Activated CD4-positive, alpha-beta memory T cell treated with anti-CD3 and anti-CD28 coated beads, Interleukin-2, amount 10 ng/mL, durations not matched to agents 7 days and 5 days (primary cell): ENCODE measurements at regions not wholly inside any gene's neighbourhood (a gene's known extent, or its start where the extent isn't known, plus 50 kb on each side); places are given as distances from the start of the nearest gene placed in this dataset.
A peak's percentile ranks its signal among the peaks of the same experiment; 100 is the strongest.
"Not testable (repeated sequence)": the region's sequence is repeated elsewhere in the genome, so short reads cannot be mapped to it uniquely, and the experiment has no call there.

ENCODE experiments used
- CTCF ChIA-PET: fragments of 350-600 bp; sonication (Branson Sonifier 250); formaldehyde crosslinking; loops from one replicate; lab custom pipeline; 2021; ENCODE audit warnings: antibody characterized with exemption, inconsistent platforms; lab: Charles Lee
- POLR2A ChIA-PET: fragments of 350-600 bp; sonication (Branson Sonifier 250); formaldehyde crosslinking; loops from one replicate; lab custom pipeline; 2021; ENCODE audit warnings: antibody characterized with exemption; lab: Charles Lee
- DNase-seq: peaks from one replicate; pipeline ENCODE4 v3.0.0-alpha.2; 2020
- H3K27ac Mint-ChIP-seq: one replicate; pipeline ENCODE4 v1.8.0; 2021; ENCODE audit warnings: mild to moderate bottlenecking, mixed read lengths
- H3K27me3 Mint-ChIP-seq: one replicate; pipeline ENCODE4 v1.8.0; 2021; ENCODE audit warnings: mixed read lengths
- H3K36me3 Mint-ChIP-seq: one replicate; pipeline ENCODE4 v1.8.0; 2021; ENCODE audit warnings: low read depth, mixed read lengths
- H3K4me1 Mint-ChIP-seq: one replicate; pipeline ENCODE4 v1.8.0; 2021; ENCODE audit warnings: mixed read lengths
- H3K4me3 Mint-ChIP-seq: one replicate; pipeline ENCODE4 v1.8.0; 2021; ENCODE audit warnings: mild to moderate bottlenecking, mixed read lengths
- H3K9me3 Mint-ChIP-seq: one replicate; pipeline ENCODE4 v1.8.0; 2021; ENCODE audit warnings: mixed read lengths

DNA sequence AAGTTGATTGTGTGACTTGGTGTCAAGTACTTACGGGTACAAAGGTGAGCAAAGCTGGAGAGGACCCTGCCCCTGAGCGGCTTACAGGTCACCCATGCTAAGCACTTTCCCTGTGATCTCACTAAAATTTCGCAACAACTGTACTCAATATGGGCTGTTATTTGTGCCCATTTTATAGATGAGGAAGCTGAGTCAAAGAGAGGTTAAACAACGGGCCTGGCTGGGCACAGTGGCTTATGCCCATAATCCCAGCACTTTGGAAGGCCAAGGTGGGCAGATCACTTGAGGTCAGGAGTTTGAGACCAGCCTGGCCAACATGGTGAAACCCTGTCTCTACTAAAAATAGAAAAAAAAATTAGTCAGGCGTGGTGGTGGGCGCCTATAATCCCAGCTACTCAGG, 67.5 kb upstream of the ARL8B start:
- not testable (repeated sequence) for H3K36me3 Mint-ChIP-seq, H3K27me3 Mint-ChIP-seq, H3K4me3 Mint-ChIP-seq, H3K9me3 Mint-ChIP-seq, DNase-seq, H3K27ac Mint-ChIP-seq
- peaks cover 59% of the 10 kb centered on the region for H3K4me1 Mint-ChIP-seq
- CTCF ChIA-PET: interaction anchor here (0.6 to 6.5 kb wide), 7 partner anchors 14 to 343 kb away, joined by 3 to 69 read pairs (median 4); partner anchors contain the start of gene BHLHE40
- POLR2A ChIA-PET: interaction anchor here (1.3 to 1.8 kb wide), 2 partner anchors 69 to 72 kb away, joined by 3 to 12 read pairs; no protein-coding TSS in a partner anchor

DNA sequence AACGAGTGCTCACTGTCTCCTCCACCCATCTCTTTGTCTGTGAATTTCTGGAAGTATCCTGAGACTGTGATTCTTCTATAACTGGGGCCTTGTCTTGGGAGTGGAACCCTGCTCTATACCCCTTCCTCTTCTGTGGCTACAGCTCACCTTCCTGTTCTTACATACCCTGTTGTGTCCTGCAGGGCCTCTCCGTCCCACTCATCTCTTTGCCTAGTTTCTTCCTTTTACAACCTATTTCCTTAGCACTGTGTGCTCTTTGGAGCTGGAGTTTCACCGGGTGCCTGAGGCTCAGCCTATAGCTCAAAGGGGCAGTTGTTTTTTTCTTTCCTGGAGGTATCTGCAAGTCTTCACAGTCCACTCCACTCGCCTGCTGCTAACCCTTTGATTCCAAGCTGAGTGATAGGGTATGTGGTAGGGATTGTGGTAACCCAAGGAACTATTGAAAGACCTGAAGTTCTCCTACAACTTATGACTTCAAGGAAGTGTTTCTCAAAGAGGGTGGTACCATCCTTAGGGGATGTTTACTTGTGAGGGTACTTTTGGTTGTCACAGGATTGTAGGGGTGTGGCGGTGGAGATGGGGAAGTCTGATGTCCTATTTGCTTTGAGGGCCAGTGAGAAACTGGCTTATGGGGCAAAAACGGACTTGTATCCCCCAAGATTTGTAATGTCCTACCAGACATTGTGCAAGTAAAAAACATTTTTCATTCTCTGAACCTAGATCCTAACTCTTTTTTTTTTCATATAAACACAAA, 66.6 kb upstream of the ARL8B start:
- no peak overlapping the region for H3K4me3 Mint-ChIP-seq
- no peaks in the 10 kb centered on the region for H3K36me3 Mint-ChIP-seq
- peaks cover 68% of the 10 kb centered on the region for H3K4me1 Mint-ChIP-seq
- no peaks in the 10 kb centered on the region for H3K9me3 Mint-ChIP-seq
- no peak overlapping the region for H3K27ac Mint-ChIP-seq
- ChIA-PET POLR2A (interaction anchor here (0.7 to 1.8 kb wide), 4 partner anchors 70 to 344 kb away, joined by 3 to 12 read pairs (median 4); partner anchors contain the start of gene BHLHE40), CTCF (interaction anchor here (0.5 to 6.5 kb wide), 7 partner anchors 28 to 344 kb away, joined by 3 to 69 read pairs (median 4); partner anchors contain the start of gene BHLHE40)
- peaks cover 3% of the 10 kb centered on the region for H3K27me3 Mint-ChIP-seq
- DNase-seq: no peak

DNA sequence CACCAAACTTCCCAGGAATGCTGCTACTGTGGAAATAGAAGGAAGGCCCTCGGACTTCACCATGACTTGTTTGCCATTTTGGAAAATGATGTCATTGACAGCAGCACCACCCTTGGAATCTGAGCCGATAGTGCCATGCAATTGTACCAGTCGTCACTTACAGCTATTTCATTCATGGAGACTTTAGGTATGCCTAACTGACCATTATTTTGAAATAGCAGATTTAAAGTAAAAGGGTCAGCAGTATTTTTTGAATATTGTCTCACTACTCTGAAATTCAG, 66.0 kb upstream of the ARL8B start:
- CTCF ChIA-PET: interaction anchor here (1.2 to 6.5 kb wide), 6 partner anchors 29 to 705 kb away, joined by 4 to 69 read pairs (median 8); partner anchors contain the start of gene BHLHE40
- H3K4me1 Mint-ChIP-seq: peaks cover 64% of the 10 kb centered on the region
- POLR2A ChIA-PET: interaction anchor here (0.7 to 1.8 kb wide), 3 partner anchors 73 to 345 kb away, joined by 3 to 12 read pairs (median 4); partner anchors contain the start of gene BHLHE40

DNA sequence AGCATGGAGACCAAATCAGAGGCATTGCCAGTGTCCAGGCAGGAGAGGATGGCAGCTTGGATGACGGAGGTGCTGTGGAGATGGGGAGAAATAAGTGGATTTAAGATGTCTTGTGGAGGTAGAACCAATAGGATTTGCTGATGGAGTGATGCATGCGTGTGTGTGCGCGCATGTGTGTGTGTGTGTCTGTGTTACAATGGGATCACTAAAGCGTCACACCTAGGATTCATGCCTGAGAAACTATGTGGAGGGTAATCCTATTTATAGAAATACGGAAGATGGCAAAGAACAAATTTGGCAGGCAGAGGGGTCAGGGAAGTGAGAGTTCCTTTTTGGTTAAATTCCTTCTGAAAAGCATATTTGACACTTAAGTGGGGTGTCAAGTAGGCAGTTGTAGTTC, 64.8 kb upstream of the ARL8B start:
- H3K27ac Mint-ChIP-seq: no peak overlapping the region
- no peaks in the 10 kb centered on the region for H3K9me3 Mint-ChIP-seq
- no peak overlapping the region for H3K4me3 Mint-ChIP-seq
- CTCF ChIA-PET: interaction anchor here (0.5 to 6.5 kb wide), 20 partner anchors 13 to 707 kb away, joined by 3 to 123 read pairs (median 5); partner anchors contain the start of gene BHLHE40
- no peaks in the 10 kb centered on the region for H3K36me3 Mint-ChIP-seq
- peaks cover 56% of the 10 kb centered on the region for H3K4me1 Mint-ChIP-seq
- POLR2A ChIA-PET: interaction anchor here (1.0 to 3.1 kb wide), 7 partner anchors 74 to 563 kb away, joined by 3 to 19 read pairs (median 8); partner anchors contain the start of gene BHLHE40
- DNase-seq: no peak
- peaks cover 10% of the 10 kb centered on the region for H3K27me3 Mint-ChIP-seq

More for the DNA sequence above, 66.0 kb upstream of the ARL8B start:
- H3K27ac Mint-ChIP-seq: no peak overlapping the region
- peaks cover 4% of the 10 kb centered on the region for H3K27me3 Mint-ChIP-seq
- no peaks in the 10 kb centered on the region for H3K36me3 Mint-ChIP-seq
- no peak for DNase-seq
- H3K9me3 Mint-ChIP-seq: no peaks in the 10 kb centered on the region
- H3K4me3 Mint-ChIP-seq: no peak overlapping the region

DNA sequence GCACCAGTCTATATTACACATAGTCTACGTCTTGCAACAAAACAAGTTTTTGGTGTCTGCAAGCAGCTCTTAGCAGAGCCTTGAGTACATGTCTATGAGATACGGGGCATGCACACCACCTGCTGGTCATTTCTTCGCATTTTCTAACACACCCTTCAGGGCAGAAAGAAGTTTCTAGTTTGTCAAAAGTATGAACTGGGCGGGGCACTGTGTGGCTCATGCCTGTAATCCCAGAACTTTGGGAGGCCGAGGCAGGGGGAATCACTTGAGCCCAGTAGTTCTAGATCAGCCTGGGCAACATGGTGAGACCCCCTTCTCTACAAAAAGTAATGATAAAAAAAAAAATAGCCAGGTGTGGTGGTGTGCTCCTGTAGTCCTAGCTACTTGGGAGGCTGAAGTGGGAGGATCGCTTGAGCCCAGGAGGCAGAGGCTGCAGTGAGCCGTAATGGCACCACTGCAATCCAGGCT, 64.2 kb upstream of the ARL8B start:
- Mint-ChIP-seq H3K4me1 (peaks cover 50% of the 10 kb centered on the region), H3K27me3 (peaks cover 10% of the 10 kb centered on the region), H3K36me3 (no peaks in the 10 kb centered on the region), H3K4me3 (no peak overlapping the region), H3K9me3 (no peaks in the 10 kb centered on the region), H3K27ac (no peak overlapping the region)
- DNase-seq: peak; percentile 86
- CTCF ChIA-PET: interaction anchor here (0.5 to 6.5 kb wide), 21 partner anchors 14 to 707 kb away, joined by 3 to 123 read pairs (median 5); partner anchors contain the start of gene BHLHE40
- POLR2A ChIA-PET: interaction anchor here (1.0 to 3.1 kb wide), 7 partner anchors 75 to 564 kb away, joined by 3 to 19 read pairs (median 8); partner anchors contain the start of gene BHLHE40

DNA sequence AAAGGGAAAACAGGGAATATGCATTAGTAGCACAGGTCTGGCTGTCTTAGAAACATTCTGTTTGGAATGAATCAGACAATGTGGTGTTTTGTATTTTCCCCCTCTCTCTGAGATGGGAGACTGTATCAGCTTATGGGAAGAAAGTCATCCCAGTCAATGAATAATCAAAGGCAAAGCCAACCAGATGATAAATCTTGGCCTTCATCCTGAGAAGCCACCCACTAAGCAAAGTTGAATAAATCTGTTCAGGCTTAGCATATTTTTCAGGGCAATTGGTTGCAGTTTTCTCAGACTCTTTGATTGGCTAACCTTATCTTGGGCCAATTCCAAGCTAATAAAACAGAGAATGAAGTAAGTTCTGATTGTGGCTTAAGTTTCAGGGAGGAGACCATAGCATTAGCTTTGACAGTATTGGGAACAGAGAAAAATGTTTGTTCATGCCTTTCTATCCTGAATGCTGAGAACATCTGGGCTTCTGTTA, 63.6 kb upstream of the ARL8B start:
- no peaks in the 10 kb centered on the region for H3K36me3 Mint-ChIP-seq
- no peaks in the 10 kb centered on the region for H3K9me3 Mint-ChIP-seq

DNA sequence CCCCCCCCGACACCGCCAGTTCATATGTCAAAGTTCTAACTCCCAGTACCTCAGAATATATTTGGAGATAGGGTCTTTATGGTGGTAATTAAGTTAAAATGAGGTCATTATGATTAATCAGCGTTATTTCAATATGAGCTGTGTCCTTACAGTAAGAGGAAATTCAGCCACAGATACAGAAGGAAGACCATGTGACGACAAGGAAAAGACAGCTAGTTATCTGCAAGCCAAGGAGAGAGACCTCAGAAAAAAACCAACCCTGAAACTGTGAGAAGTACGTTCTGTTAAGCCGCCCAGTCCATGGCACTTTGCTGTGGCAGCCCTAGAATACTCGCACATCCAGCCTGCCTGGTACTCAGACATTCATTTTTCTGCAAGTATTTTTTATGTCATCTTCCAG, 62.3 kb upstream of the ARL8B start:
- H3K27me3 Mint-ChIP-seq: peaks cover 10% of the 10 kb centered on the region
- no peak overlapping the region for H3K4me3 Mint-ChIP-seq
- POLR2A ChIA-PET: interaction anchor here (2.7 to 3.1 kb wide), 2 partner anchors 77 to 80 kb away, joined by 18 to 19 read pairs; partner anchors contain the start of gene BHLHE40
- peaks cover 40% of the 10 kb centered on the region for H3K4me1 Mint-ChIP-seq
- H3K36me3 Mint-ChIP-seq: no peaks in the 10 kb centered on the region
- H3K27ac Mint-ChIP-seq: no peak overlapping the region
- CTCF ChIA-PET: interaction anchor here (0.6 to 6.5 kb wide), 7 partner anchors 32 to 360 kb away, joined by 3 to 123 read pairs (median 3); partner anchors contain the start of gene BHLHE40
- H3K9me3 Mint-ChIP-seq: no peaks in the 10 kb centered on the region
- DNase-seq: no peak

More for the DNA sequence above, 63.6 kb upstream of the ARL8B start:
- ChIA-PET CTCF (interaction anchor here (1.1 to 6.5 kb wide), 13 partner anchors 17 to 708 kb away, joined by 3 to 123 read pairs (median 5); partner anchors contain the start of gene BHLHE40), POLR2A (interaction anchor here (2.7 to 3.1 kb wide), 3 partner anchors 75 to 82 kb away, joined by 8 to 19 read pairs (median 18); partner anchors contain the start of gene BHLHE40)
- H3K27ac Mint-ChIP-seq: no peak overlapping the region
- H3K4me1 Mint-ChIP-seq: peaks cover 46% of the 10 kb centered on the region
- peaks cover 10% of the 10 kb centered on the region for H3K27me3 Mint-ChIP-seq
- DNase-seq: no peak
- no peak overlapping the region for H3K4me3 Mint-ChIP-seq

DNA sequence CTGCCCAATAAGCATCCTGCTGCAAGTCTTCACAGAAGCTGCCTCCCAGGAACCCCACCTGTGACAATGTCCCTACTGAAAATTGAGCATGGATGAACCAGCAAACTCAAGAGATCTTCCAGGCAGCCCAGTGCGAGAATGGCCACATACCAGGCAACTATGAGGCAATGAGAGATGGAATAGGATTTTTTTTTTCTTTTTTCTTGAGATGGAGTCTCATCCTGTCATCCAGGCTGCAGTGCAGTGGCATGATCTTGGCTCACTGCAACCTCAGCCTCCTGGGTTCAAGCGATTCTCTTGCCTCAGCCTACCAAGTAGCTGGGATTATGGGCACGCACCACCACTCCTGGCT, 60.9 kb upstream of the ARL8B start:
- H3K4me1 Mint-ChIP-seq: peaks cover 28% of the 10 kb centered on the region
- peaks cover 10% of the 10 kb centered on the region for H3K27me3 Mint-ChIP-seq
- CTCF ChIA-PET: interaction anchor here (5.5 kb wide), 1 partner anchor 350 kb away, joined by 123 read pairs; no protein-coding TSS in a partner anchor
- H3K4me3 Mint-ChIP-seq: no peak overlapping the region
- no peak for DNase-seq
- no peaks in the 10 kb centered on the region for H3K9me3 Mint-ChIP-seq
- no peaks in the 10 kb centered on the region for H3K36me3 Mint-ChIP-seq
- H3K27ac Mint-ChIP-seq: no peak overlapping the region
- POLR2A ChIA-PET: no interaction called here

DNA sequence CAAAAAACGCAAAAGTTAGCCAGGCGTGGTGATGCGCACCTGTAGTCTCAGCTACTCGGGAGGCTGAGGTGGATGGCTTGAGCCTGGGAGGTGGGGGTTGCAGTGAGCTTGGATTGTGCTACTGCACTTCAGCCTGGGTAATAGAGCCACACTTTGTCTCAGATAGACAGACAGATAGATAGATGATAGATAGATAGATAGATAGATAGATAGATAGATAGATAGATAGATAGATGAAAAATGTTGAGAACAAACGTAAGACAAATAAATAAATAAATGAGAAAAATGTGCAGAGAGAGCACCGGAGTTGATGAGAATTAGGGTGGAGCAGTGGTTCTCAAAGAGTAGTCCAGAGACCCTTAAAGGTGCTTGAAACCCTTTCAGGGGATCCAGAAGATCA, 58.4 kb upstream of the ARL8B start:
- ChIA-PET CTCF (interaction anchor here (1.9 kb wide), 1 partner anchor 352 kb away, joined by 8 read pairs; no protein-coding TSS in a partner anchor), POLR2A (no interaction called here)
- no peak for DNase-seq
- Mint-ChIP-seq H3K9me3 (no peaks in the 10 kb centered on the region), H3K27me3 (peaks cover 10% of the 10 kb centered on the region), H3K36me3 (no peaks in the 10 kb centered on the region), H3K4me3 (no peak overlapping the region), H3K4me1 (peaks cover 12% of the 10 kb centered on the region), H3K27ac (no peak overlapping the region)

DNA sequence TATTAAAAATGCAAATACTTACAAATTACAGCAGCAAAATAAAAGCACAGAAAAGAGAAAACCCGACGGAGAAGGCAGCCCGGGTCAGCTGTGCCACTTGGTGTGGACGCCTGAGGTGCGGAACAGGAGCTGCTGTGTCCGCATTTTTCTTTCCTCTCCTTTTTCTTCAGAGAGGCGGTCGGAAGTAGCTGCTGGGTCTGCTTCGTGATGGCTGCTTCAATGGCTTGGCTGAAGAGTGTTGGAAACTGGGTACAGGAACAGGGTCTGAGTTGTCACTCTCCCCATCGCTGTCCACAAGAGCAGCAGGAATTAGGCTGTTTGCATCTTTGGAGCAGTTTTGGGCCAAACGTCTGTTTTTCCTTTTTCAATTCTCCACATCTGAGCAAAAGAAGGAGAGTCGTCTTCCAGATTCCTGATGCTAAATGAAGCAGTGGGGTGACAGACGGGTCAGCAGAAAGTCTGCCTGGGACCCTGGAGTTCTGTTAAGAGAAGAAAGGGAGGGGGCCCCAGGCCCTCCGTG, 53.5 kb upstream of the ARL8B start:
- Mint-ChIP-seq H3K27me3 (peaks cover 23% of the 10 kb centered on the region), H3K9me3 (no peaks in the 10 kb centered on the region), H3K36me3 (no peaks in the 10 kb centered on the region), H3K4me1 (peaks cover 3% of the 10 kb centered on the region), H3K27ac (no peak overlapping the region), H3K4me3 (no peak overlapping the region)
- DNase-seq: no peak
- CTCF ChIA-PET: interaction anchor here (1.6 kb wide), 1 partner anchor 357 kb away, joined by 4 read pairs; no protein-coding TSS in a partner anchor
- POLR2A ChIA-PET: no interaction called here

DNA sequence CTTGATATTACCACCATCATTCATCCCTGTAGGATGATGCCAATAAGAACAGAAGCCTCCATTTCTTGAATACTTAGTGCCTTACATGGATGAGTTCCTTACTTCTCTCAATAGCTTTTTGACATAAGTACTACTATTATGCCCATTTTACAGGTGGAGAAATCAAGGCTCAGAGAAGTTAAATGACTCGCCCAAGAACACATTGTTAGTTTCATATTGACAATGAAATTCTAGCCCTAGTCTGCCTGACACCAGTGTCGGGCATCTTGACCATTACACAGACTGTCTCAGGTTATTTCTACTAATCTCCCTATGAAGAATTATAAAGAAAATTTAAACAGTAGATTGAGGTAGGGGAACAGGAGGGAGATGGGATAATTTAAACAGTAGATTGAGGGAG, 52.5 kb upstream of the ARL8B start:
- CTCF ChIA-PET: no interaction called here

DNA sequence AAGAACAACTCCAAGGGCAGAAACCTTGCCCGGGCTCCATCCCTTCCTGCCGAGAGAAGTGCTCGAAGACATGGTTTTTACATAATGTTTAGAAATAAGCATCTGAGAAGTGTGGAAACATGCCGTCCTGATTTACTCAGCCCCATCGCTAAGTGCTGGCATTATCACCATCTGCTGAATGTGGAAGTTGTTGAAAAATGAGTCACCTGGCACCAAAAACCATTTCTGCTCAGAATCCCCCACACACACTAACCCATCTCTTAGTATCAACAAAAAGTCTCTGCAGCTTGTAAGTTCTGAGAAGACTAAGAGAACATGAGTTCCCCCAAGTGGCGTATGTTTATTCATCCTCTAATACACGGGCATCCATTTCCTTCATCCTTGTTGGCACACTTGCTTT, 51.0 kb upstream of the ARL8B start:
- Mint-ChIP-seq H3K27ac (no peak overlapping the region), H3K36me3 (no peaks in the 10 kb centered on the region), H3K9me3 (no peaks in the 10 kb centered on the region), H3K4me3 (no peak overlapping the region), H3K4me1 (peaks cover 3% of the 10 kb centered on the region), H3K27me3 (peaks cover 25% of the 10 kb centered on the region)
- no peak for DNase-seq
- ChIA-PET POLR2A (no interaction called here), CTCF (interaction anchor here (1.2 kb wide), 1 partner anchor 359 kb away, joined by 3 read pairs; no protein-coding TSS in a partner anchor)

More for the DNA sequence above, 52.5 kb upstream of the ARL8B start:
- Mint-ChIP-seq H3K4me3 (no peak overlapping the region), H3K27ac (no peak overlapping the region), H3K36me3 (no peaks in the 10 kb centered on the region), H3K4me1 (peaks cover 3% of the 10 kb centered on the region), H3K27me3 (peaks cover 25% of the 10 kb centered on the region), H3K9me3 (no peaks in the 10 kb centered on the region)
- DNase-seq: no peak
- POLR2A ChIA-PET: no interaction called here
